AG09319 (cell line): ENCODE measurements at regions not wholly inside any gene's neighbourhood (a gene's known extent, or its start where the extent isn't known, plus 50 kb on each side); places are given as distances from the start of the nearest gene placed in this dataset.

Experiments
- DNase-seq: peaks from one replicate; pipeline ENCODE4 v3.0.0-alpha.2; 2010; ENCODE audit warnings: low read depth; ENCODE audit errors: extremely low read depth
- TF ChIP-seq, protein P1 (sequence below): IDR thresholded peaks from 2 replicates; pipeline ENCODE4 v1.5.1; 2011; ENCODE audit warnings: low read depth, mild to moderate bottlenecking, inconsistent platforms, low read length, moderate library complexity

DNA sequence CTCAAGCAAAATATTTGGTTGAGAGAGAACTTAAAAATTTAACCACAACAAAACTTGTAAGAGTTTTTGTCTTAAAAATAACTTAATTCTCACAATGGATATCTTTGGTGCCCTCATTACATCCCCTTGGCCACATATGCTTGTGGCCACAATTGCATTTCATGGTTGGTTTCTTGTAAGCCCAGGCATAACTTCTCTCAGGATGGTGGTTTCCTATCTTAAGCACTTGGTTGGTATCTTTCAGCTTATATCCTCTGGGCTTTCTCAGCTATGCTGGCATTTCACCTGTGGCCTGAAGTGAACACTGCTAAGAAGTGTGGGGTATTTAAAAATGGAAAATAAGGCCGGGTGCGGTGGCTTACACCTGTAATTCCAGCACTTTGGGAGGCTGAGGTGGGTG lies 212.4 kb upstream of the MEF2C start:
- DNase-seq = no peak
- TF ChIP-seq, protein P1, sequence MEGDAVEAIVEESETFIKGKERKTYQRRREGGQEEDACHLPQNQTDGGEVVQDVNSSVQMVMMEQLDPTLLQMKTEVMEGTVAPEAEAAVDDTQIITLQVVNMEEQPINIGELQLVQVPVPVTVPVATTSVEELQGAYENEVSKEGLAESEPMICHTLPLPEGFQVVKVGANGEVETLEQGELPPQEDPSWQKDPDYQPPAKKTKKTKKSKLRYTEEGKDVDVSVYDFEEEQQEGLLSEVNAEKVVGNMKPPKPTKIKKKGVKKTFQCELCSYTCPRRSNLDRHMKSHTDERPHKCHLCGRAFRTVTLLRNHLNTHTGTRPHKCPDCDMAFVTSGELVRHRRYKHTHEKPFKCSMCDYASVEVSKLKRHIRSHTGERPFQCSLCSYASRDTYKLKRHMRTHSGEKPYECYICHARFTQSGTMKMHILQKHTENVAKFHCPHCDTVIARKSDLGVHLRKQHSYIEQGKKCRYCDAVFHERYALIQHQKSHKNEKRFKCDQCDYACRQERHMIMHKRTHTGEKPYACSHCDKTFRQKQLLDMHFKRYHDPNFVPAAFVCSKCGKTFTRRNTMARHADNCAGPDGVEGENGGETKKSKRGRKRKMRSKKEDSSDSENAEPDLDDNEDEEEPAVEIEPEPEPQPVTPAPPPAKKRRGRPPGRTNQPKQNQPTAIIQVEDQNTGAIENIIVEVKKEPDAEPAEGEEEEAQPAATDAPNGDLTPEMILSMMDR = no peak

DNA sequence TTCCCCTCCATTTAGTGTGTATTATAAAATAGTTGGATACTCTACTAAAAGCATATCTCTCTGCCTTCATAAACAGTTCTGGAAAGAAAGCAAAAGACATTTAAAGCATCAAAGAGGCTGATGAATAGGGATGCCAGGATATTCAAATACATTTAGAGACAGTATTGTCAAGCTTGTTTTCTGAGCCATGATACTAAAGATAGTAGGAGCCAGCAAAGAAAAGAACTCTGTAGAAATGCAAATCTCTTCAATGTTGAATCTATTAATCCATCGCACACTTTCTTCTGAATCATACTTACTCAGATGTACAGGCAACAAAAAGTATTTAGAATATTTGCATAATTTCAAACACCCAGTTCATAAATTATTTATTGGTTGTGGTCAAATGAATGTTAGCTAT lies 207.1 kb upstream of the MEF2C start:
- no peak for DNase-seq
- TF ChIP-seq, protein P1 = no peak

DNA sequence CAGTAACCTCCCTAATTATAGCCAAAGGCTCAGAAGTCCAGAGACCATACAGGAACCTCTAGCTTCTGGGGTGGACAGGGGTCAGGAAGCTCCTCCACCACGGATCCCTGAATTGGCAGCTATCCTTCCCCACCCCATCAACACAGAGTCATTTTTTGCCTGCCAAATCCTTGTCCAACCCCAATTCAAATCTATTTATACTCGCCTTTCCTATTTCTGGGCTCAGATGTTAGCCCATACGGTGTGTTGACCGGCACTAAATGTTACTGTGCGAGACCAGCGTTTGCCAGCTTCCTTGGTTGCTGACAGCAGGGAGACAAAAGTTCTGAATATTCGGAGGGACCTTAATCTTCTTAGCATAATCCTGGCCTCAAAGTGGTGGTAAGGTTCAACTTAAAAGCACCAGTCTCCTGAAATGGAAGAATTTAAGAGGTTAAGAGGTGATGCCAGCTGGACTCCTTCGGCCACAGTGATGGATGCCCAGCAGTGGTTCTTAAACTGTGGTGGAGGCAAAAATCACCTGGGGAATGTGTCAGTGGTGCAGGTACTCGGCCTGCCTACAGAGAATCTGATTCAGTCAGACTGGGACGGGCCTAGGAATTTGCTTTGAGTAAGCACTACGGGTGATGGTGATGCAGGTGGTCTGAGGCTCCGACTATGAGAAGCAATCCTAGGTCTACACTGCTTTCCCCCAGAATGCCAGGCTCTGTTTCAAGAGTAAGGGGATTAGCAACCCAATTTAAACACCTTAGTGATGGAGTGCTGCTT lies 204.8 kb upstream of the MEF2C start:
- DNase-seq = no peak
- TF ChIP-seq, protein P1 = no peak

DNA sequence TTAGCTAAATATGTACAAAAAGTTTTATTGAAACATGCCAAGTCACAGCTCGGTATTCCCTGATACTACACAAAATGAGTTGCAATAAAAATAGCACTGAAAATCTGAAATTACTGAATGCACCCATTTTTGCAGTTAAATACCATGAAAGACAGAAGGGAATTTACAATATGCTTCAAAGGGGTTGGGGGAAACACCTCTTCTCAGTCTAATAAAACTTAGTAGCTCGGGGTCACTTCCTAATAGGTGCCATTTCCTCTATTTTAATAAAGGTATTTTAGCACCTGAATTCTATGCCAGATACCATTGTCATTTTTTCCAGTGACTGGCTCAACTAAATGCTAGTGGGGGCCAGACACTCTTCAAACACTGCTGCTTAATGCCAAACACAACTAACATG lies 204.1 kb upstream of the MEF2C start:
- TF ChIP-seq, protein P1 = no peak

DNA sequence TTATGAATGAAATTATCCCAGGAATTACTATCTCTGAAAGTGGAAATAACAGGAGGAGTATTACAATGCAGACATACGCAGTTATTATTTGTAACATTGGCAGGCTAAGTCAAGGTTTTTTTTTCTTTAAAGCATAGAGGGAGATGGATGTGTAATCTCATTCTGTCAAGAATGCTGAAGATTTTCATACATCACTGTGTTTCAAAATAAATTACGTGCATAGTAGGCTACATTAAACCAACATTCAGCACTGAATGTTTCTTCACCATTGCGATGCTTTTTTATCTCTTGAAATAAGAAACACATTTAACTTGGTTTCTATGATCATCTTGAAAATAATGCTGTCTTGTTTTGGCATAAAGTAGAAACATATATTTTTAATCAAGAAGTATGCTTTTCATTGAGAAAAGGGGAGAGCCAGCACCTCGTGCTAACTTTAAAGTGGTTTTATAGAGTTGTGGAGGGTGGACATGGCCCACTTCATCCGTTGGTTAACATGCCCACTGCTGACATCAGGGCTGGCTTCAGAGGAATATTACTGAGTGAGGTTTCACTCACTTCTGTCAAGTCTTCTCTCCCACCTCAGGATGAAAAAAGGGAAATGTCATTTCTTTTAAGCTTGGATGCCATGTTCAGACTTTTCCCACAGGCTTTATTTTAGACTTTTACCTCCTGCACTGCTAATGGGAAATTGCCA lies 203.6 kb upstream of the MEF2C start:
- TF ChIP-seq, protein P1 = no peak
- no peak for DNase-seq

More for the DNA sequence above, 204.1 kb upstream of the MEF2C start:
- DNase-seq = no peak

DNA sequence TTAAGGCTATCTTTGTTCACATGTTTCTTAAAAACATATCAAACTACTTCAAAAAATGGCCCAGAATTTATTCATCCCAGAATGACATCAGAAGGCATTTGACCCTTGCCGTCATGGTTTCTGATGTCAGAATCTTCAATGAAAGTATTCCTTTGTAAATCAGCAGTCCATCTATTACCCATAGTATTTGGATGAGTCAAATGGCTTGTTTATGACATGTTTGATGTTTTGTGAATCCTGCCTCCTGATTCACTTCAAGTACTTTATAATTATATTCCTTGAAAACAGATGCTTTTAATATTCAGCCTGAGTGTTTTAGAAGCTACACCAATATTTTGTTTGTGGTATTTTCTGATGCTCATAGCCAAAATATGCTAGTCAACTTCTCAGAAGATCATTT lies 200.8 kb upstream of the MEF2C start:
- TF ChIP-seq, protein P1 = no peak
- DNase-seq = peak; percentile 54

DNA sequence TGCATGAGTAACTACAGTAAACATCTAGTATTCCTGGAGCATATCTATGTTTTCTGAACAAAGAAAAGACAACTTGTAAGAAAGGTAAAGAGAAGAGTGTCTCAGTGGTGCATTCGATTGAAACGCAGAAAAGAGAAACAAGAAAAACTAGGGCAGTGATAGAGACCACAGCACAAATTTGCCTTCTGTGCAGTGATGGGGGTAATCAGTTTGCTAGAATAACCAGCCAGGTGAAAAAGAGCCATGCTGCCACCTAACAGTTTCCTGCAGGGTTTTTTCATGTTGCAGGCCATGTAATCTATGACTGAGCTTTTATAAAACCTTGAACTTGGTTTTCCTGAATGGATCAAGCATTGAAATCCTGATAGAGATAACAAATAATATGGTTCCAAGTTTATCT lies 198.4 kb upstream of the MEF2C start:
- TF ChIP-seq, protein P1 = no peak
- DNase-seq = no peak
